Mucosa of descending colon (tissue), 3 donors: ENCODE measurements at regions not wholly inside any gene's neighbourhood (a gene's known extent, or its start where the extent isn't known, plus 50 kb on each side); places are given as distances from the start of the nearest gene placed in this dataset.

ENCODE experiments used
- ATAC-seq: fragments of 200-7000 bp; cut with Tn5 transposase; one replicate; pipeline ENCODE4 v1.9.1; 2020; ENCODE audit warnings: mild to moderate bottlenecking, moderate library complexity
- DNase-seq, 3 donors: peaks; one replicate each; pipeline ENCODE4 v3.0.0-alpha.2; 2020
- H3K36me3 ChIP-seq: fragments of 200-600 bp; one replicate; pipeline ENCODE4 v1.8.0; 2021; ENCODE audit warnings: low read depth, mild to moderate bottlenecking
- H3K4me1 ChIP-seq: fragments of 200-600 bp; one replicate; pipeline ENCODE4 v1.8.0; 2021; ENCODE audit warnings: low read depth, mild to moderate bottlenecking
- H3K4me3 ChIP-seq: fragments of 200-600 bp; one replicate; pipeline ENCODE4 v1.8.0; 2021; ENCODE audit warnings: mild to moderate bottlenecking
- H3K9me3 ChIP-seq: fragments of 200-600 bp; one replicate; pipeline ENCODE4 v1.8.0; 2021; ENCODE audit warnings: mild to moderate bottlenecking
- CTCF ChIP-seq: fragments of 200-600 bp; IDR thresholded peaks from one replicate; pipeline ENCODE4 v1.8.0; 2022; ENCODE audit warnings: antibody characterized with exemption, mild to moderate bottlenecking
- intact Hi-C, 2 donors: fragments of 100-400 bp; cut with DNase I in 1 of 2; cut with micrococcal nuclease in 1 of 2; formaldehyde crosslinking; loops; one replicate each; pipeline versions ENCODE4 v1.11.0 to v1.11.1; 2022; cut with DNase I, micrococcal nuclease
- donor health status: DM: no; HTN: no; CAD: no; lungs with moderate emphysema.
- donor health status: DM: no; HTN: no; CAD: no.
- donor health status: DM: no; HTN: yes; CAD: no.

GRCh38 chr5:99000876-99001275 is 72.1 kb upstream of the CHD1 start:
- TF ChIP-seq CTCF: no peak
- no peak for ATAC-seq

GRCh38 chr5:99000221-99000620 is 71.4 kb upstream of the CHD1 start:
- ATAC-seq: no peak
- Histone ChIP-seq H3K36me3 (no peaks in the 10 kb centered on the region), H3K4me3 (no peak overlapping the region), H3K9me3 (no peaks in the 10 kb centered on the region), H3K4me1 (no peaks in the 10 kb centered on the region)
- intact Hi-C loops: no loop called here
- no peak for TF ChIP-seq CTCF
- DNase-seq: no peak

More at GRCh38 chr5:99000876-99001275, 72.1 kb upstream of the CHD1 start:
- no peak for DNase-seq
- intact Hi-C loops: no loop called here
- no peaks in the 10 kb centered on the region for H3K9me3 ChIP-seq
- no peaks in the 10 kb centered on the region for H3K4me1 ChIP-seq
- no peak overlapping the region for H3K4me3 ChIP-seq
- no peaks in the 10 kb centered on the region for H3K36me3 ChIP-seq

GRCh38 chr5:98999631-99000030 is 70.8 kb upstream of the CHD1 start:
- intact Hi-C loops: no loop called here
- DNase-seq: no peak

GRCh38 chr5:98997000-98997399 is 68.2 kb upstream of the CHD1 start:
- no peak for TF ChIP-seq CTCF
- Histone ChIP-seq H3K4me1 (no peaks in the 10 kb centered on the region), H3K9me3 (no peaks in the 10 kb centered on the region), H3K36me3 (no peaks in the 10 kb centered on the region), H3K4me3 (no peak overlapping the region)
- no peak for DNase-seq
- intact Hi-C loops: no loop called here
- no peak for ATAC-seq

More at GRCh38 chr5:98999631-99000030, 70.8 kb upstream of the CHD1 start:
- Histone ChIP-seq H3K36me3 (no peaks in the 10 kb centered on the region), H3K4me1 (no peaks in the 10 kb centered on the region), H3K9me3 (no peaks in the 10 kb centered on the region), H3K4me3 (no peak overlapping the region)
- TF ChIP-seq CTCF: no peak
- ATAC-seq: no peak

GRCh38 chr5:98994611-98995010 is 65.8 kb upstream of the CHD1 start:
- H3K4me1 ChIP-seq: no peaks in the 10 kb centered on the region
- H3K36me3 ChIP-seq: no peaks in the 10 kb centered on the region
- no peak for DNase-seq
- H3K9me3 ChIP-seq: no peaks in the 10 kb centered on the region
- ATAC-seq: no peak
- H3K4me3 ChIP-seq: no peak overlapping the region
- intact Hi-C loops: no loop called here
- no peak for TF ChIP-seq CTCF

- H3K36me3 ChIP-seq: no peaks in the 10 kb centered on the region
- intact Hi-C loops: no loop called here
- H3K4me1 ChIP-seq: no peaks in the 10 kb centered on the region
- DNase-seq: no peak
- ATAC-seq: no peak
- H3K9me3 ChIP-seq: no peaks in the 10 kb centered on the region
- no peak for TF ChIP-seq CTCF
- H3K4me3 ChIP-seq: no peak overlapping the region
Measured at GRCh38 chr5:98993512-98993911, 64.7 kb upstream of the CHD1 start.
